Loucy (cell line): ENCODE measurements at regions not wholly inside any gene's neighbourhood (a gene's known extent, or its start where the extent isn't known, plus 50 kb on each side); places are given as distances from the start of the nearest gene placed in this dataset.

Experiments used
- H2AFZ ChIP-seq: fragments of 200-600 bp; sonication (generic); 2 replicates; pipeline ENCODE4 v1.6.0; 2016; ENCODE audit warnings: antibody characterized with exemption, mild to moderate bottlenecking, low read length, moderate library complexity
- H3F3A ChIP-seq: fragments of 200-600 bp; 2 replicates; pipeline ENCODE4 v1.6.0; 2016; ENCODE audit warnings: antibody characterized with exemption, low read depth, mild to moderate bottlenecking
- H3K27me3 ChIP-seq: fragments of 200-600 bp; sonication (generic); 2 replicates; pipeline ENCODE4 v1.6.1; 2014; ENCODE audit warnings: low read length, mild to moderate bottlenecking; ENCODE audit not compliant: insufficient read depth, poor library complexity, severe bottlenecking
- H3K36me3 ChIP-seq: fragments of 200-600 bp; sonication (generic); 2 replicates; pipeline ENCODE4 v1.6.1; 2016; ENCODE audit warnings: low read length; ENCODE audit not compliant: insufficient read depth
- H3K4me1 ChIP-seq: fragments of 200-600 bp; sonication (generic); 2 replicates; pipeline ENCODE4 v1.5.1; 2014; ENCODE audit warnings: low read length, mild to moderate bottlenecking; ENCODE audit not compliant: insufficient read depth, poor library complexity, severe bottlenecking
- H3K4me2 ChIP-seq: fragments of 200-600 bp; sonication (generic); 2 replicates; pipeline ENCODE4 v1.6.0; 2014; ENCODE audit warnings: antibody characterized with exemption, low read length, low read depth, mild to moderate bottlenecking; ENCODE audit not compliant: poor library complexity, severe bottlenecking
- H3K4me3 ChIP-seq: fragments of 200-600 bp; sonication (generic); 2 replicates; pipeline ENCODE4 v1.5.1; 2014; ENCODE audit warnings: low read length, mild to moderate bottlenecking, mixed read lengths; ENCODE audit not compliant: poor library complexity, severe bottlenecking
- H3K79me2 ChIP-seq: fragments of 200-600 bp; sonication (generic); 2 replicates; pipeline ENCODE4 v1.6.1; 2014; ENCODE audit warnings: low read length; ENCODE audit not compliant: insufficient read depth
- H3K9ac ChIP-seq: fragments of 200-600 bp; sonication (generic); 2 replicates; pipeline ENCODE4 v1.6.0; 2014; ENCODE audit warnings: mild to moderate bottlenecking, low read depth, low read length, moderate library complexity; ENCODE audit not compliant: poor library complexity, severe bottlenecking
- H3K9me2 ChIP-seq: fragments of 200-600 bp; sonication (generic); replicated peaks from 2 replicates; pipeline ENCODE4 v1.6.1; 2016; ENCODE audit warnings: low read depth, low read length, mixed read lengths
- H3K9me3 ChIP-seq: fragments of 200-600 bp; sonication (generic); 2 replicates; pipeline ENCODE4 v1.6.1; 2014; ENCODE audit warnings: mild to moderate bottlenecking, antibody characterized with exemption, low read length, low read depth; ENCODE audit not compliant: insufficient read depth
- H4K20me1 ChIP-seq: fragments of 200-600 bp; sonication (generic); 2 replicates; pipeline ENCODE4 v1.6.0; 2014; ENCODE audit warnings: antibody characterized with exemption, low read length, mild to moderate bottlenecking; ENCODE audit not compliant: insufficient read depth, poor library complexity, severe bottlenecking
- CTCF ChIP-seq: fragments of 200-600 bp; sonication (generic); conservative IDR thresholded peaks from 2 replicates; pipeline ENCODE4 v1.5.1; 2014; ENCODE audit warnings: mild to moderate bottlenecking, antibody characterized with exemption, low read length
- EZH2phosphoT487 ChIP-seq: fragments of 200-600 bp; IDR thresholded peaks from 2 replicates; pipeline ENCODE4 v1.6.1; 2018; ENCODE audit warnings: antibody characterized with exemption, mild to moderate bottlenecking, moderate library complexity, borderline replicate concordance

DNA sequence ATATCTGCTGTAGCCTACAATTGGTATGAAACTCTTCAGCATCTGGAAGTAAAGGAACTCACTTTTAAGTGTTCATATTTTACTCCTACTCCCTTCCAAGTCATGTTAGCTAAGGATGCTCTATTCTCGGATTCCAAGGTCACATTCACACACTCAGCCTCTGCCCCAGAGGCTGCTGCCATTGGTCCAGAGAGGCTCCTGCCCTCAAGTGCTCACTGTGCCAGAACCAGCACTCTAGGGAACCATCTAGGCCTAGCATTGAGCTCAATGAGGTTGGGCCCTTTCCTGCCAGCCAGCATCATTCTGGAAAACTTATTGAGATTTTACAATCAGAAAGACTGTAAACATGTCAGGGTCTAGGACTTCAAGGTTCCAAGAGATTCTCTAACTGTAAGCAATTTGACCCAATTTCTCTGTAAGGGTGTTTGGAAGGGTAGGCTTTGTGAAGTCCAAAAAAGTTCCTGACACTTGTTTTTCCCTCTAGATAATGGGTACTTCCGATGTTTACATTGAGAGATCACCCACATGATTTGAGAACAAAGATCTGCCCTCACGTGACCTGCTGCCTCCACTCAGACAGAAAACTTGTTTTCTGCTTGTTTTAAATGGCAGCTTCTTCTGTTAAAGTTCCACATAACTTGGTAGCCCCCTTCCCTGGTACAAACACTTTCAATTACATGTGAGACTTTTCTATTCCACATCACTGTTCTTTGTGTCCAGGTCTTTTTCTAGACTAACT is 94.9 kb downstream of the MAB21L3 start:
- Histone ChIP-seq H3K4me3 (no peak overlapping the region), H3K4me1 (no peaks in the 10 kb centered on the region), H3K27me3 (no peaks in the 10 kb centered on the region), H3K9me2 (no peaks in the 10 kb centered on the region), H2AFZ (no peak overlapping the region), H3K4me2 (no peak overlapping the region), H3F3A (no peaks in the 10 kb centered on the region), H4K20me1 (no peaks in the 10 kb centered on the region), H3K36me3 (no peaks in the 10 kb centered on the region), H3K9me3 (no peaks in the 10 kb centered on the region), H3K9ac (no peak overlapping the region), H3K79me2 (no peaks in the 10 kb centered on the region)
- no peak for TF ChIP-seq EZH2phosphoT487
- no peak for TF ChIP-seq CTCF

GRCh38 chr1:116207126-116207735 is 96.0 kb downstream of the MAB21L3 start:
- H3K27me3 ChIP-seq, result no peaks in the 10 kb centered on the region

GRCh38 chr1:116208136-116208535 is 96.9 kb downstream of the MAB21L3 start:
- H3K79me2 ChIP-seq, result no peaks in the 10 kb centered on the region
- H3K4me2 ChIP-seq, result no peak overlapping the region
- no peaks in the 10 kb centered on the region for H3K4me1 ChIP-seq
- no peaks in the 10 kb centered on the region for H3K27me3 ChIP-seq
- no peak overlapping the region for H2AFZ ChIP-seq
- H3K4me3 ChIP-seq, result no peak overlapping the region
- H3K9me2 ChIP-seq, result no peaks in the 10 kb centered on the region
- H3F3A ChIP-seq, result no peaks in the 10 kb centered on the region
- H3K9me3 ChIP-seq, result no peaks in the 10 kb centered on the region
- H3K36me3 ChIP-seq, result no peaks in the 10 kb centered on the region
- no peaks in the 10 kb centered on the region for H4K20me1 ChIP-seq
- H3K9ac ChIP-seq, result no peak overlapping the region
- TF ChIP-seq EZH2phosphoT487, result no peak

More at GRCh38 chr1:116207126-116207735, 96.0 kb downstream of the MAB21L3 start:
- no peaks in the 10 kb centered on the region for H3K36me3 ChIP-seq
- H3K9me2 ChIP-seq, result no peaks in the 10 kb centered on the region
- no peak overlapping the region for H3K4me3 ChIP-seq
- no peak overlapping the region for H2AFZ ChIP-seq
- H4K20me1 ChIP-seq, result no peaks in the 10 kb centered on the region
- H3K4me2 ChIP-seq, result no peak overlapping the region
- H3K4me1 ChIP-seq, result no peaks in the 10 kb centered on the region
- H3K79me2 ChIP-seq, result no peaks in the 10 kb centered on the region
- no peaks in the 10 kb centered on the region for H3K9me3 ChIP-seq
- no peak overlapping the region for H3K9ac ChIP-seq
- H3F3A ChIP-seq, result no peaks in the 10 kb centered on the region
- TF ChIP-seq EZH2phosphoT487 (no peak), CTCF (no peak)
